ENCODE measurements at regions not wholly inside any gene's neighbourhood (a gene's known extent, or its start where the extent isn't known, plus 50 kb on each side); places are given as distances from the start of the nearest gene placed in this dataset.

DNA sequence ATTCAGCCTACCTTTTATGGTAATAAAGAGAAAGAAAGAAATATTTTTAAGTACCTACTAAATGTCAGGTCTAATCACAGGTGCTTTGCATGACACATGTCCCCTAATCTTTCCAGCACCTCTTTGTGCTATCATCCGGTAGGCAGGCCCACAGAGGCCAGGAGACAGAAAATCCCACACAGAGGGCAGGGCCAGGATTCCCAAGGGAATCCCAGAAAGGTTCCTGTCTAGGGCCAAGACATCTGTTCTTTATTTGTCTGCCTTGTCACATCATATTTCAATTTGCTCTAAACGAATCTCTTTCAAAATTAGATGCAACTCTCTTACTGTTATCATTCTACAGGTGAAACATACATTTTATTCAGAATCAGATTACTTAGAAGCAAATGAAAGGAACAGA lies 676.1 kb upstream of the GYPC start:
- H3K27me3 ChIP-seq: no peaks in the 10 kb centered on the region
- no peaks in the 10 kb centered on the region for H3K36me3 ChIP-seq
- TF ChIP-seq, protein P1, sequence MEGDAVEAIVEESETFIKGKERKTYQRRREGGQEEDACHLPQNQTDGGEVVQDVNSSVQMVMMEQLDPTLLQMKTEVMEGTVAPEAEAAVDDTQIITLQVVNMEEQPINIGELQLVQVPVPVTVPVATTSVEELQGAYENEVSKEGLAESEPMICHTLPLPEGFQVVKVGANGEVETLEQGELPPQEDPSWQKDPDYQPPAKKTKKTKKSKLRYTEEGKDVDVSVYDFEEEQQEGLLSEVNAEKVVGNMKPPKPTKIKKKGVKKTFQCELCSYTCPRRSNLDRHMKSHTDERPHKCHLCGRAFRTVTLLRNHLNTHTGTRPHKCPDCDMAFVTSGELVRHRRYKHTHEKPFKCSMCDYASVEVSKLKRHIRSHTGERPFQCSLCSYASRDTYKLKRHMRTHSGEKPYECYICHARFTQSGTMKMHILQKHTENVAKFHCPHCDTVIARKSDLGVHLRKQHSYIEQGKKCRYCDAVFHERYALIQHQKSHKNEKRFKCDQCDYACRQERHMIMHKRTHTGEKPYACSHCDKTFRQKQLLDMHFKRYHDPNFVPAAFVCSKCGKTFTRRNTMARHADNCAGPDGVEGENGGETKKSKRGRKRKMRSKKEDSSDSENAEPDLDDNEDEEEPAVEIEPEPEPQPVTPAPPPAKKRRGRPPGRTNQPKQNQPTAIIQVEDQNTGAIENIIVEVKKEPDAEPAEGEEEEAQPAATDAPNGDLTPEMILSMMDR (IDR thresholded peaks at IDR 0.05): no peak
- H3K4me1 ChIP-seq: no peaks in the 10 kb centered on the region
- ATAC-seq: no peak
- DNase-seq: no peak
- H3K9me3 ChIP-seq: no peaks in the 10 kb centered on the region
- no peak overlapping the region for H3K4me3 ChIP-seq
- no peak overlapping the region for H3K27ac ChIP-seq
- intact Hi-C loops (cut with DNase I): no loop called here

DNA sequence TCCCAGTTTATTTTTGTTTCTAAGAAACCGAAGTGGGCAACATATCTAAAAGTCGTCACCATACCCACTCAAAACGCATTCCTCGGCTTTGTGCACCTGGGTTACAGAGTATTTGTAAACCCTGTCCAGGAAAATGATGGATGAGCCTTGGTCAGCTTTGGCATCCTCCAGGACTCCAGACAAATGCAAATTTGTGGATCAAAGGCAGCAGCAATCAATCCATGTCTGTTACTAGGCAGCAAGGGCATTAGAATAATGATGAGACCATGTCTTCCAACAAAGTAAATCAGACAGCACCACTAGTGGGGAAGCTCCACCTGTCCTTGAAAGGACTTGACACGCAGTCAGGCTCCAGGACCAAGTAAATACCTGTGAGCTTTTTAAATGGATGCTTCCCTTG lies 672.6 kb upstream of the GYPC start:
- DNase-seq (no peak), ATAC-seq (no peak)
- H3K27me3 ChIP-seq: no peaks in the 10 kb centered on the region
- no peaks in the 10 kb centered on the region for H3K36me3 ChIP-seq
- no peaks in the 10 kb centered on the region for H3K4me1 ChIP-seq
- intact Hi-C loops (cut with DNase I): no loop called here
- TF ChIP-seq, protein P1 (IDR thresholded peaks at IDR 0.05): no peak
- H3K4me3 ChIP-seq: no peak overlapping the region
- H3K9me3 ChIP-seq: no peaks in the 10 kb centered on the region
- H3K27ac ChIP-seq: no peak overlapping the region

DNA sequence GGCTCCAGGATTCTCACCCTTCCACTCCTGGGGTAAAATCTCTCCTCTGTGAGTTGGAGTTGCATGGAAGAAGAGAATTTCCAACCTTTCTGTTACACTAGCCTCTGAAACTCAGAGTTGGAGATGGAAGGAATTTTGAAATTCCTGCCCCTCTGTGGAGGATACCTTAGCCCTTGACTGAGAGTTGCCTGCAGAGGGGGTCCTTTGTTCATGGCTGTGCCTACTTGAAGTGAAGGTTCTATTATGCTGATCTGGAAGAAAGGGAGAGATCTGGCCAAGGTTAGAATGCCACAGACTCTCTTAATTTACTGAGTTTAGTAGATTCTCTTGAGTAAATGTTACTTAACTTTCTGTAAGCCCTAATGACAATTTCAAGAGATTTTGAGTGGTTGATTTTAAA lies 626.6 kb upstream of the GYPC start:
- Histone ChIP-seq H3K9me3 (no peaks in the 10 kb centered on the region), H3K36me3 (no peaks in the 10 kb centered on the region), H3K27me3 (no peaks in the 10 kb centered on the region), H3K27ac (no peak overlapping the region), H3K4me3 (no peak overlapping the region), H3K4me1 (no peaks in the 10 kb centered on the region)
- no peak for ATAC-seq
- no peak for DNase-seq
- TF ChIP-seq, protein P1 (IDR thresholded peaks at IDR 0.05): no peak
- intact Hi-C loops (cut with DNase I): no loop called here

DNA sequence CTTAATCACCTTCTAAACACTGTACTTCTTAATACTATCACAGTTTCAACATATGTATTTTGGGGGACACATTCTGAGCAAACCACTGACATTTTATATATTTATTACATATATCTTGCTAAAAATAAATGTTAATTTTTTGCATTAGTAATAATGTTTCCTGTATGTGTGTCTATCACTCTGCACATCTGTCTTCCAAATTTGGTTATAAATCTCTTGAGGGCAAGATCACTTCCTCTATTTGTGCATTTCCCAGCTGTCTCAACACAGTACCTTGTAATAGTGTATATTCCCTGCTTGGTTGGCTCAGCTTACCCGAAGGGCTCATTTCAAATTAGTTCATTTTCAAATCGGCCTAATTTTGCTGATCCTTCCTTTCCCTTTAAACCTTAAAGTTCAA lies 617.1 kb upstream of the GYPC start:
- Histone ChIP-seq H3K36me3 (no peaks in the 10 kb centered on the region), H3K4me1 (no peaks in the 10 kb centered on the region), H3K9me3 (no peaks in the 10 kb centered on the region), H3K27ac (no peak overlapping the region), H3K4me3 (no peak overlapping the region), H3K27me3 (no peaks in the 10 kb centered on the region)
- intact Hi-C loops (cut with DNase I): no loop called here
- ATAC-seq (no peak), DNase-seq (no peak)
- TF ChIP-seq, protein P1 (IDR thresholded peaks at IDR 0.05): no peak

DNA sequence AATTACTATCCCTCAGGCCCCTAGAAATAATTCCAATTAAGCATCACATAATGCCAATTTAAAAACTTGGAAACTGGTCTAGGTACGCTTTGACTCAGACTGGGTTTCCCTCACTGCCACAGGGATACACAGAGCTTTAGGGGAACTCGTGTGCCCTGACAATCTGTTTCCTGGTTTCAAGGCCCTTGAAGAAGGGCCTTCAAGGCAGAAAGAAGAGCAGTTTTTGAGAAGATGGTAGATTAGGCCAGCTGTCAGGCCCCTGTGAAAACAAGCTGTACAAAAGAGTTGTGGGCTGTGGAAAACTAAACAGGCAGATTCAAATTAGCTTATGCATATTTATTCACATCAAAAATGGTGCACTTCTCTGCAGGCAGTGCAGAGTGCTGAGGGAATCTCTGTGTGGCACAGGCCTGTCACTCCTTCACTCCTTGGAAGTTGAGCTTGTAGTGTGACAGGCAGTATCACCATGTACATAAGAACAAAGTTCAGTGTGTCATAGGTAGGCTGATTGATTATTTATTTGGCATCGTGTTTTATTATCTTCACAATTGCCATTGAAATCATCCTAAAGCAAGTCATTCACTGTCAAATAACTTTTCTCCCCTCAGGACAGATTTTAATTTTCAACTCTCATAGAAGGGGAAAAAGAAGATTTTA lies 614.4 kb upstream of the GYPC start:
- no peak for ATAC-seq
- no peaks in the 10 kb centered on the region for H3K4me1 ChIP-seq
- intact Hi-C loops (cut with DNase I): no loop called here
- H3K36me3 ChIP-seq: no peaks in the 10 kb centered on the region
- no peak overlapping the region for H3K4me3 ChIP-seq
- DNase-seq: no peak
- no peak overlapping the region for H3K27ac ChIP-seq
- TF ChIP-seq, protein P1 (IDR thresholded peaks at IDR 0.05): no peak
- H3K9me3 ChIP-seq: no peaks in the 10 kb centered on the region
- H3K27me3 ChIP-seq: no peaks in the 10 kb centered on the region

DNA sequence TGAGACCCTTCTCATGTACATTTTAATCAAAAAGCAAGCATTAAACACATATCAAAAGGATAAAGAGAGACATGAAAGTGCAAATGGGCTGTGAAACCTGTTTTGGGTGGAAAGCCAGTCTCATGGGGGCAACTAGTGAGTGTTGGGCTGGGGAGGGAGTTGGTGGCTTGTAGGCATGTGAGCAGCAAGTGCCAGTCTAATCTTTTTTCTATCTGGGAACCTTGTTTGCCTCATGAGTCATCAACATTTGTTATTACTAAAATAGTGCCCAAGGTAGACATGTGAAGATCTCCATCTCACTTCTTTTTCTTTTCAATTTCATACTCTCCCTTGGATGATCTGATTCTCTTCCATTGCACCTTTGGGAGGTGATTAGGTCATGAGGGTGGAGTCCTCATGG lies 613.9 kb upstream of the GYPC start:
- no peaks in the 10 kb centered on the region for H3K9me3 ChIP-seq
- H3K36me3 ChIP-seq: no peaks in the 10 kb centered on the region
- no peak for ATAC-seq
- no peak for DNase-seq
- no peaks in the 10 kb centered on the region for H3K27me3 ChIP-seq
- H3K4me1 ChIP-seq: no peaks in the 10 kb centered on the region
- intact Hi-C loops (cut with DNase I): no loop called here
- H3K4me3 ChIP-seq: no peak overlapping the region
- TF ChIP-seq, protein P1 (IDR thresholded peaks at IDR 0.05): no peak
- no peak overlapping the region for H3K27ac ChIP-seq

All from upper lobe of right lung (tissue), 1 donor.